NCI-H460 (cell line): ENCODE measurements at regions not wholly inside any gene's neighbourhood (a gene's known extent, or its start where the extent isn't known, plus 50 kb on each side); places are given as distances from the start of the nearest gene placed in this dataset.

Experiments used
- DNase-seq: peaks from one replicate; pipeline ENCODE4 v3.0.0-alpha.2; 2016; ENCODE audit warnings: low read depth; ENCODE audit errors: extremely low read depth

- no peak for DNase-seq
These were observed 214.0 kb upstream of the NT5C1B start for GRCh38 chr2:18803141-18803939.

GRCh38 chr2:18800240-18800971, 211.0 kb upstream of the NT5C1B start:
- DNase-seq = no peak

GRCh38 chr2:18799397-18799796, 210.0 kb upstream of the NT5C1B start:
- no peak for DNase-seq

GRCh38 chr2:18797133-18797845, 207.9 kb upstream of the NT5C1B start:
- DNase-seq = no peak

GRCh38 chr2:18795906-18796305, 206.5 kb upstream of the NT5C1B start:
- DNase-seq = no peak

- no peak for DNase-seq
These were observed 203.3 kb upstream of the NT5C1B start for GRCh38 chr2:18792684-18793083.

- DNase-seq = no peak
These were observed 202.9 kb upstream of the NT5C1B start for GRCh38 chr2:18792226-18792629.

GRCh38 chr2:18791172-18791797, 201.9 kb upstream of the NT5C1B start:
- DNase-seq = no peak

GRCh38 chr2:18790509-18791171, 201.3 kb upstream of the NT5C1B start:
- no peak for DNase-seq

- no peak for DNase-seq
These were observed 199.2 kb upstream of the NT5C1B start for GRCh38 chr2:18788592-18788991.

- no peak for DNase-seq
These were observed 198.4 kb upstream of the NT5C1B start for GRCh38 chr2:18787726-18788125.

- no peak for DNase-seq
These were observed 194.9 kb upstream of the NT5C1B start for GRCh38 chr2:18784245-18784644.

GRCh38 chr2:18781541-18782280, 192.3 kb upstream of the NT5C1B start:
- DNase-seq = no peak

GRCh38 chr2:18777250-18777812, 188.0 kb upstream of the NT5C1B start:
- no peak for DNase-seq

- no peak for DNase-seq
These were observed 181.8 kb upstream of the NT5C1B start for GRCh38 chr2:18771212-18771611.

GRCh38 chr2:18763338-18763737, 174.0 kb upstream of the NT5C1B start:
- DNase-seq = no peak

- no peak for DNase-seq
These were observed 173.3 kb upstream of the NT5C1B start for GRCh38 chr2:18762667-18763066.

GRCh38 chr2:18754286-18754685, 164.9 kb upstream of the NT5C1B start:
- no peak for DNase-seq

GRCh38 chr2:18753722-18754121, 164.4 kb upstream of the NT5C1B start:
- no peak for DNase-seq
